ENCODE measurements at regions not wholly inside any gene's neighbourhood (a gene's known extent, or its start where the extent isn't known, plus 50 kb on each side); places are given as distances from the start of the nearest gene placed in this dataset.

GRCh38 chr12:75815756-75816155 lies 215.8 kb downstream of the PHLDA1 start:
- no peak overlapping the region for H3K27ac ChIP-seq (ENCODE audit: low read depth, low read length)
- H3K4me3 ChIP-seq (ENCODE audit: low read depth, low read length), result no peak overlapping the region
- peaks cover 33% of the 10 kb centered on the region for H3K4me1 ChIP-seq (ENCODE audit: control insufficient read depth, insufficient read depth, low read length)

GRCh38 chr12:75814851-75815754 lies 216.5 kb downstream of the PHLDA1 start:
- no peak overlapping the region for H3K27ac ChIP-seq (ENCODE audit: low read depth, low read length)
- peaks cover 3% of the 10 kb centered on the region; the same call in 1 of the 2 replicates for H3K27me3 ChIP-seq (ENCODE audit: control insufficient read depth, insufficient read depth, low read length)
- H3K9me3 ChIP-seq (ENCODE audit: control insufficient read depth, insufficient read depth, low read depth, low read length), result no peaks in the 10 kb centered on the region
- no peaks in the 10 kb centered on the region for H3K36me3 ChIP-seq (ENCODE audit: control insufficient read depth, insufficient read depth, low read length)
- H3K9ac ChIP-seq (ENCODE audit: low read length), result no peak overlapping the region
- H3K4me1 ChIP-seq (ENCODE audit: control insufficient read depth, insufficient read depth, low read length), result peaks cover 29% of the 10 kb centered on the region
- no peak overlapping the region for H3K4me3 ChIP-seq (ENCODE audit: low read depth, low read length)

More at GRCh38 chr12:75815756-75816155, 215.8 kb downstream of the PHLDA1 start:
- H3K36me3 ChIP-seq (ENCODE audit: control insufficient read depth, insufficient read depth, low read length), result no peaks in the 10 kb centered on the region
- no peaks in the 10 kb centered on the region for H3K9me3 ChIP-seq (ENCODE audit: control insufficient read depth, insufficient read depth, low read depth, low read length)
- H3K27me3 ChIP-seq (ENCODE audit: control insufficient read depth, insufficient read depth, low read length), result peaks cover 3% of the 10 kb centered on the region; the same call in 1 of the 2 replicates
- no peak overlapping the region for H3K9ac ChIP-seq (ENCODE audit: low read length)

GRCh38 chr12:75813072-75813471 lies 218.5 kb downstream of the PHLDA1 start:
- Histone ChIP-seq H3K9me3 (ENCODE audit: control insufficient read depth, insufficient read depth, low read depth, low read length) (peaks cover 7% of the 10 kb centered on the region; the same call in 1 of the 2 replicates), H3K4me1 (ENCODE audit: control insufficient read depth, insufficient read depth, low read length) (peaks cover 35% of the 10 kb centered on the region), H3K4me3 (ENCODE audit: low read depth, low read length) (no peak overlapping the region), H3K9ac (ENCODE audit: low read length) (no peak overlapping the region), H3K27me3 (ENCODE audit: control insufficient read depth, insufficient read depth, low read length) (peaks cover 3% of the 10 kb centered on the region; the same call in 1 of the 2 replicates), H3K36me3 (ENCODE audit: control insufficient read depth, insufficient read depth, low read length) (no peaks in the 10 kb centered on the region), H3K27ac (ENCODE audit: low read depth, low read length) (no peak overlapping the region)

- H3K9ac ChIP-seq (ENCODE audit: low read length), result peak overlapping the region; percentile 21
- H3K27ac ChIP-seq (ENCODE audit: low read depth, low read length), result no peak overlapping the region
Observed at GRCh38 chr12:75812271-75813018, 219.1 kb downstream of the PHLDA1 start.

GRCh38 chr12:75809746-75810145 lies 221.8 kb downstream of the PHLDA1 start:
- no peak overlapping the region for H3K27ac ChIP-seq (ENCODE audit: low read depth, low read length)
- H3K9me3 ChIP-seq (ENCODE audit: control insufficient read depth, insufficient read depth, low read depth, low read length), result peaks cover 17% of the 10 kb centered on the region; the same call in 1 of the 2 replicates
- H3K4me3 ChIP-seq (ENCODE audit: low read depth, low read length), result no peak overlapping the region
- no peaks in the 10 kb centered on the region for H3K36me3 ChIP-seq (ENCODE audit: control insufficient read depth, insufficient read depth, low read length)
- H3K9ac ChIP-seq (ENCODE audit: low read length), result no peak overlapping the region
- H3K27me3 ChIP-seq (ENCODE audit: control insufficient read depth, insufficient read depth, low read length), result peaks cover 3% of the 10 kb centered on the region; the same call in 1 of the 2 replicates
- peaks cover 30% of the 10 kb centered on the region for H3K4me1 ChIP-seq (ENCODE audit: control insufficient read depth, insufficient read depth, low read length)

More at GRCh38 chr12:75812271-75813018, 219.1 kb downstream of the PHLDA1 start:
- H3K9me3 ChIP-seq (ENCODE audit: control insufficient read depth, insufficient read depth, low read depth, low read length), result peaks cover 14% of the 10 kb centered on the region; the same call in 1 of the 2 replicates
- H3K4me1 ChIP-seq (ENCODE audit: control insufficient read depth, insufficient read depth, low read length), result peaks cover 35% of the 10 kb centered on the region
- no peaks in the 10 kb centered on the region for H3K36me3 ChIP-seq (ENCODE audit: control insufficient read depth, insufficient read depth, low read length)
- H3K27me3 ChIP-seq (ENCODE audit: control insufficient read depth, insufficient read depth, low read length), result peaks cover 3% of the 10 kb centered on the region; the same call in 1 of the 2 replicates
- H3K4me3 ChIP-seq (ENCODE audit: low read depth, low read length), result peak overlapping the region; percentile 19; the same call in 1 of the 2 replicates

GRCh38 chr12:75807494-75807893 lies 224.1 kb downstream of the PHLDA1 start:
- Histone ChIP-seq H3K9ac (ENCODE audit: low read length) (no peak overlapping the region), H3K36me3 (ENCODE audit: control insufficient read depth, insufficient read depth, low read length) (no peaks in the 10 kb centered on the region), H3K4me1 (ENCODE audit: control insufficient read depth, insufficient read depth, low read length) (peaks cover 20% of the 10 kb centered on the region), H3K27me3 (ENCODE audit: control insufficient read depth, insufficient read depth, low read length) (no peaks in the 10 kb centered on the region), H3K27ac (ENCODE audit: low read depth, low read length) (no peak overlapping the region), H3K4me3 (ENCODE audit: low read depth, low read length) (no peak overlapping the region), H3K9me3 (ENCODE audit: control insufficient read depth, insufficient read depth, low read depth, low read length) (peaks cover 17% of the 10 kb centered on the region; the same call in 1 of the 2 replicates)

- H3K9ac ChIP-seq (ENCODE audit: low read length), result no peak overlapping the region
- H3K9me3 ChIP-seq (ENCODE audit: control insufficient read depth, insufficient read depth, low read depth, low read length), result peaks cover 17% of the 10 kb centered on the region; the same call in 1 of the 2 replicates
- no peak overlapping the region for H3K4me3 ChIP-seq (ENCODE audit: low read depth, low read length)
- H3K27ac ChIP-seq (ENCODE audit: low read depth, low read length), result no peak overlapping the region
- peaks cover 13% of the 10 kb centered on the region; the same call in 1 of the 2 replicates for H3K4me1 ChIP-seq (ENCODE audit: control insufficient read depth, insufficient read depth, low read length)
- no peaks in the 10 kb centered on the region for H3K27me3 ChIP-seq (ENCODE audit: control insufficient read depth, insufficient read depth, low read length)
- no peaks in the 10 kb centered on the region for H3K36me3 ChIP-seq (ENCODE audit: control insufficient read depth, insufficient read depth, low read length)
Observed at GRCh38 chr12:75805905-75806304, 225.7 kb downstream of the PHLDA1 start.

- no peak overlapping the region for H3K9ac ChIP-seq (ENCODE audit: low read length)
Observed at GRCh38 chr12:75805320-75805719, 226.3 kb downstream of the PHLDA1 start.

GRCh38 chr12:75798136-75798926 lies 233.2 kb downstream of the PHLDA1 start:
- Histone ChIP-seq H3K9ac (ENCODE audit: low read length) (no peak overlapping the region), H3K36me3 (ENCODE audit: control insufficient read depth, insufficient read depth, low read length) (no peaks in the 10 kb centered on the region), H3K9me3 (ENCODE audit: control insufficient read depth, insufficient read depth, low read depth, low read length) (no peaks in the 10 kb centered on the region), H3K4me1 (ENCODE audit: control insufficient read depth, insufficient read depth, low read length) (no peaks in the 10 kb centered on the region), H3K27me3 (ENCODE audit: control insufficient read depth, insufficient read depth, low read length) (no peaks in the 10 kb centered on the region), H3K4me3 (ENCODE audit: low read depth, low read length) (no peak overlapping the region), H3K27ac (ENCODE audit: low read depth, low read length) (no peak overlapping the region)

More at GRCh38 chr12:75805320-75805719, 226.3 kb downstream of the PHLDA1 start:
- peaks cover 13% of the 10 kb centered on the region; the same call in 1 of the 2 replicates for H3K4me1 ChIP-seq (ENCODE audit: control insufficient read depth, insufficient read depth, low read length)
- H3K36me3 ChIP-seq (ENCODE audit: control insufficient read depth, insufficient read depth, low read length), result no peaks in the 10 kb centered on the region
- H3K27me3 ChIP-seq (ENCODE audit: control insufficient read depth, insufficient read depth, low read length), result no peaks in the 10 kb centered on the region
- peaks cover 17% of the 10 kb centered on the region; the same call in 1 of the 2 replicates for H3K9me3 ChIP-seq (ENCODE audit: control insufficient read depth, insufficient read depth, low read depth, low read length)
- no peak overlapping the region for H3K4me3 ChIP-seq (ENCODE audit: low read depth, low read length)
- H3K27ac ChIP-seq (ENCODE audit: low read depth, low read length), result no peak overlapping the region

GRCh38 chr12:75795125-75795524 lies 236.5 kb downstream of the PHLDA1 start:
- Histone ChIP-seq H3K9me3 (ENCODE audit: control insufficient read depth, insufficient read depth, low read depth, low read length) (no peaks in the 10 kb centered on the region), H3K4me3 (ENCODE audit: low read depth, low read length) (no peak overlapping the region), H3K36me3 (ENCODE audit: control insufficient read depth, insufficient read depth, low read length) (no peaks in the 10 kb centered on the region), H3K9ac (ENCODE audit: low read length) (no peak overlapping the region), H3K27me3 (ENCODE audit: control insufficient read depth, insufficient read depth, low read length) (no peaks in the 10 kb centered on the region), H3K4me1 (ENCODE audit: control insufficient read depth, insufficient read depth, low read length) (peaks cover 3% of the 10 kb centered on the region), H3K27ac (ENCODE audit: low read depth, low read length) (no peak overlapping the region)
